ENCODE measurements at regions not wholly inside any gene's neighbourhood (a gene's known extent, or its start where the extent isn't known, plus 50 kb on each side); places are given as distances from the start of the nearest gene placed in this dataset.

GRCh38 chr13:90239130-90239529, 1108.4 kb upstream of the MIR17HG start (continued):
- no peak for TF ChIP-seq ZMAT4 (CRISPR knock-in tag; IDR thresholded peaks at IDR 0.05)
- TF ChIP-seq TCF7 (CRISPR knock-in tag; IDR thresholded peaks at IDR 0.05; ENCODE audit: low read depth) = no peak
- TF ChIP-seq E2F4 (CRISPR knock-in tag; IDR thresholded peaks at IDR 0.05; ENCODE audit: borderline replicate concordance, low read depth) = no peak
- no peak for TF ChIP-seq ZBTB21 (CRISPR knock-in tag; IDR thresholded peaks at IDR 0.05; ENCODE audit: borderline replicate concordance)
- no peak for TF ChIP-seq ATF6 (CRISPR knock-in tag; IDR thresholded peaks at IDR 0.05)
- no peak for TF ChIP-seq ZNF671 (CRISPR knock-in tag; IDR thresholded peaks at IDR 0.05)

- Mint-ChIP-seq H3K27me3 (ENCODE audit: low read depth) (no peaks in the 10 kb centered on the region), H3K9me3 (peaks cover 4% of the 10 kb centered on the region), H3K27ac (no peak overlapping the region), H3K4me3 (no peak overlapping the region), H3K36me3 (no peaks in the 10 kb centered on the region), H3K4me1 (no peaks in the 10 kb centered on the region)
- ATAC-seq (no peak), DNase-seq (ENCODE audit: low spot score) (no peak)
- POLR2A ChIA-PET = no interaction called here
- TF ChIP-seq IRF1 (CRISPR knock-in tag; IDR thresholded peaks at IDR 0.05) (no peak), HMGA2 (CRISPR knock-in tag; IDR thresholded peaks at IDR 0.05) (peak; percentile 95)
- CTCF ChIA-PET = no interaction called here
These were observed 1101.5 kb upstream of the MIR17HG start for GRCh38 chr13:90246005-90246404.

GRCh38 chr13:90246687-90247345, 1100.7 kb upstream of the MIR17HG start:
- no peak overlapping the region for H3K27ac Mint-ChIP-seq
- H3K4me1 Mint-ChIP-seq = no peaks in the 10 kb centered on the region
- no peak for DNase-seq (ENCODE audit: low spot score)
- peaks cover 4% of the 10 kb centered on the region for H3K9me3 Mint-ChIP-seq
- no peaks in the 10 kb centered on the region for H3K27me3 Mint-ChIP-seq (ENCODE audit: low read depth)
- ChIA-PET CTCF (no interaction called here), POLR2A (no interaction called here)
- no peaks in the 10 kb centered on the region for H3K36me3 Mint-ChIP-seq
- TF ChIP-seq ZNF121 (CRISPR knock-in tag; IDR thresholded peaks at IDR 0.05) = no peak
- no peak for TF ChIP-seq CTCF (IDR thresholded peaks at IDR 0.05)
- TF ChIP-seq USF2 (CRISPR knock-in tag; IDR thresholded peaks at IDR 0.05) = no peak
- TF ChIP-seq MAX (CRISPR knock-in tag; IDR thresholded peaks at IDR 0.05) = no peak
- no peak for TF ChIP-seq ZNF263 (CRISPR knock-in tag; IDR thresholded peaks at IDR 0.05; ENCODE audit: low read depth)
- TF ChIP-seq ZNF396 (CRISPR knock-in tag; IDR thresholded peaks at IDR 0.05; ENCODE audit: borderline replicate concordance) = no peak
- TF ChIP-seq PRDM15 (CRISPR knock-in tag; IDR thresholded peaks at IDR 0.05) = no peak
- no peak for TF ChIP-seq GABPB1 (CRISPR knock-in tag; IDR thresholded peaks at IDR 0.05)
- no peak for TF ChIP-seq FOXP1 (CRISPR knock-in tag; IDR thresholded peaks at IDR 0.05; ENCODE audit: borderline replicate concordance)
- no peak for TF ChIP-seq ZNF416 (CRISPR knock-in tag; IDR thresholded peaks at IDR 0.05)
- ATAC-seq = no peak
- H3K4me3 Mint-ChIP-seq = no peak overlapping the region
